SH-SY5Y (cell line): ENCODE measurements at regions not wholly inside any gene's neighbourhood (a gene's known extent, or its start where the extent isn't known, plus 50 kb on each side); places are given as distances from the start of the nearest gene placed in this dataset.

Source experiments
- GATA2 ChIP-seq: IDR thresholded peaks from 2 replicates; pipeline ENCODE4 v1.6.1; 2011; ENCODE audit warnings: mild to moderate bottlenecking, low read depth, low read length
- GATA3 ChIP-seq: IDR thresholded peaks from 2 replicates; pipeline ENCODE4 v1.6.1; 2011; ENCODE audit warnings: low read depth, mild to moderate bottlenecking, low read length, moderate library complexity

- TF ChIP-seq GATA3: no peak
- TF ChIP-seq GATA2: no peak
Observed at GRCh38 chrX:40389555-40389954, 191.2 kb upstream of the ATP6AP2 start.
